AG09309 (cell line): ENCODE measurements at regions not wholly inside any gene's neighbourhood (a gene's known extent, or its start where the extent isn't known, plus 50 kb on each side); places are given as distances from the start of the nearest gene placed in this dataset.

Source experiments
- DNase-seq: peaks from one replicate; pipeline ENCODE4 v3.0.0-alpha.2; 2010; ENCODE audit warnings: low read depth
- H3K4me3 ChIP-seq: 2 replicates; pipeline ENCODE4 v1.5.1; 2011; ENCODE audit warnings: mild to moderate bottlenecking, low read depth, low read length, moderate library complexity; ENCODE audit not compliant: control insufficient read depth
- CTCF ChIP-seq: IDR thresholded peaks from 2 replicates; pipeline ENCODE4 v1.5.1; 2011; ENCODE audit warnings: mild to moderate bottlenecking, low read depth, low read length, inconsistent platforms; ENCODE audit not compliant: insufficient read depth, control insufficient read depth; ENCODE audit errors: missing control alignments

GRCh38 chr15:87454860-87455259 is 801.7 kb downstream of the NTRK3 start:
- no peak for DNase-seq
- no peak overlapping the region for H3K4me3 ChIP-seq
- TF ChIP-seq CTCF: no peak

- DNase-seq: no peak
- H3K4me3 ChIP-seq: no peak overlapping the region
- TF ChIP-seq CTCF: no peak
These were observed 806.2 kb downstream of the NTRK3 start for GRCh38 chr15:87450314-87450713.

- no peak for TF ChIP-seq CTCF
- DNase-seq: no peak
- no peak overlapping the region for H3K4me3 ChIP-seq
These were observed 817.4 kb downstream of the NTRK3 start for GRCh38 chr15:87439090-87439489.

GRCh38 chr15:87433871-87434270 is 822.7 kb downstream of the NTRK3 start:
- TF ChIP-seq CTCF: no peak
- no peak for DNase-seq

GRCh38 chr15:87429754-87430153 is 826.8 kb downstream of the NTRK3 start:
- TF ChIP-seq CTCF: no peak
- H3K4me3 ChIP-seq: no peak overlapping the region
- DNase-seq: no peak

More at GRCh38 chr15:87433871-87434270, 822.7 kb downstream of the NTRK3 start:
- H3K4me3 ChIP-seq: no peak overlapping the region

- no peak for DNase-seq
- TF ChIP-seq CTCF: no peak
- no peak overlapping the region for H3K4me3 ChIP-seq
These were observed 836.5 kb downstream of the NTRK3 start for GRCh38 chr15:87420017-87420416.

- no peak for TF ChIP-seq CTCF
- H3K4me3 ChIP-seq: no peak overlapping the region
- DNase-seq: no peak
These were observed 837.2 kb downstream of the NTRK3 start for GRCh38 chr15:87419344-87419743.
